CD4-positive, alpha-beta T cell treated with Interferon alpha-2 for 1 hour (primary cell): ENCODE measurements at regions not wholly inside any gene's neighbourhood (a gene's known extent, or its start where the extent isn't known, plus 50 kb on each side); places are given as distances from the start of the nearest gene placed in this dataset.

Source experiments
- DNase-seq, 2 donors: peaks; one replicate each; pipeline ENCODE4 v3.0.0-alpha.2; 2020 to 2022

DNA sequence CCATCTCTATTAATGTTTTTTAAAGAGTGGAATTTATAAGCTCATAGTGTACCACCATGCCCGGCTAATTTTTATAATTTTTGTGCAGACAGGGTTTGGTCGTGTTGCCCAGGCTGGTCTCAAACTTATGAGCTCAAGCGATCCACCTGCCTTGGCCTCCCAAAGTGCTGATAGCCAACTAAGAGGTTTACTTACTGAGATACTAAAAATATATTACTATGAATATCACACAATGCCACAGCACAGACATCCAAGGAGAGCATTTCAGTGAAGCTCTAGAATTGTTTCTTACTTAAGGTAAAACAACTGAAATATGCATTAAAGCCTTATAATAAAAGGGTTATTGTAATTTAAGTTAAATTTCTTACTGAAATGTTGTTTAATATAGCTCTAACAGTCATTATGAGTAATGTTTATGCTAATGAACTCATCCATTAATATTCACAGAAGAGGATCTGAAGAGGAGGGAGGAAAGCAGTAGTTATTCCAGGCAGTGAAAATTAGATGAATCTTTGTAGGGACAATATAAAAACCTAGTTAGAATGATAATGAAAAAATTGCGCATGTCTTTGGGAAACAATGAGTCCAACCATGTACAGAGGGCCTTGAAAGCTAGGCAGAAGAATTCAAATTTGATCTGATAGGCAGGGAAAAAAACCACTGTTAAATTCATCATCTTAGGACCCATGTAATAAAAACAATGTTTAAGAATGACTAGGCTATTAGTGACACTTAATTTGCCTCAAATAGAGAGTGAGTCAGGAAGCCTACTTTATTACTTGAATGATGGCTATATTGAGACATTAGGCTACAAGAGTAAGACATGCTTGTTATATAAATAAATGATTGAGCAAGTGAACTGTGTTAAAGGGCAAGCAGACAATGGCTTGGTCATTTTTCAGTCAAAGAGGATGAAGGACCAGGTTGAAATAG is 99.2 kb downstream of the SLC41A2 start:
- no peak for DNase-seq

GRCh38 chr12:104856531-104856930 is 101.6 kb downstream of the SLC41A2 start:
- no peak for DNase-seq

DNA sequence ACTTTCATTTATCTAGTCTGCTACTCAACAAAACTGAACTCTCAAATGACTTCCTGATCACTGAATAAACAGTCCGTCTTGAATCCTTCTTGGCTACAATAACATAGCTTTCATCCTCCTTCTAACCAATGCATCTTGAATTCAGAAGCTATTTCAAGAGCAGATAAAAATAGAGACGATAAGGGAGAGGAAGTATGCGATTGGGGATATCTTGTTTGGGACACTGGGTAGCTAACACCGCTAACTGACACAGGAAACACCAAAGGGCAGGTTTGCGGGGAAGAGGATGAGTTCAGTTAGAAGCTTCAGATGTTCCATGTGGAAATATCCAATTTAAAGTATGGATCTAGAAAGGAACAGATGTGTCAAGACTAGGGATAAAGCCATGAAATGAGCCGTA is 102.5 kb downstream of the SLC41A2 start:
- DNase-seq: no peak

- no peak for DNase-seq
Observed at GRCh38 chr12:104852896-104853295, 105.2 kb downstream of the SLC41A2 start.

- DNase-seq: no peak
Observed at GRCh38 chr12:104852102-104852501, 106.0 kb downstream of the SLC41A2 start.

- no peak for DNase-seq
Observed at GRCh38 chr12:104850781-104851180, 107.3 kb downstream of the SLC41A2 start.

- no peak for DNase-seq
Observed at GRCh38 chr12:104846056-104846767, 111.9 kb downstream of the SLC41A2 start.

DNA sequence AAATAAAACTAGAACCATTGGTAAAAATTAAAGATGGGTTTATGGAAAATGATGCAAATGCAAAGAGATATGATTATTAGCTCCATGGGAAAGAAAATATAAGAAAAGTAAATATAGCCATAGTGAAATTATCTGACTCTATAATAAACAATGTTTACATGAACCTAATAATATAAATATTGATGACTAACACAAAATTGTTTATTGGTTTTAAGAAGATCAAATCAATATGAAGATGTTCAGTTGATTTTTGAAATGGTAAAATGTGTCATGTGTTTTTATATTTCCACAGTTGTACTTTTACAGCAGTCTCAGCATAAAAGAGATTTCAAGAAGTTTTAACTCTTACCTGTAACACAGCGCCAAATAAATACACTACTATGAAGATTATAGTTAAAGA is 114.0 kb downstream of the SLC41A2 start:
- no peak for DNase-seq

GRCh38 chr12:104840262-104840661 is 117.8 kb downstream of the SLC41A2 start:
- no peak for DNase-seq

- no peak for DNase-seq
Observed at GRCh38 chr12:104835317-104835716, 122.8 kb downstream of the SLC41A2 start.

- no peak for DNase-seq
Observed at GRCh38 chr12:104834607-104835006, 123.5 kb downstream of the SLC41A2 start.

DNA sequence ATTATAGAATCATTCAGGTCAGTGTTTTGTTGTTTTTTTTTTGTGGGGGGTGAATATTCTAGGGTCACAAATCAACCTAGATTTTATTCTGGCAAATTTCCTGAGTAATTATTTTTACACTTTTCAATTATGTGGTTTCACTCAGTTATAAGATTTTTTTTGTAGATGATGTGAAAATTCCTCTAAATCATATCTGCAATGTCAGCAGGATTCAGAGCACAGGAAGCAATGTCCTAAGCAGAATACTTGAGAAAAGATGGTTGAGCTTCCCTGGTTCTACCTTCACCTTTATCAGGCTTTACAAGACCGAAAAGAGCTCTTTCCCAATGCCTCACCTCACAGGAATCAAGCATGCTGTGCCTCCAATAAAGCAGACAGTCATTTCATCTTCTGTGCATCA is 124.3 kb downstream of the SLC41A2 start:
- DNase-seq: no peak

DNA sequence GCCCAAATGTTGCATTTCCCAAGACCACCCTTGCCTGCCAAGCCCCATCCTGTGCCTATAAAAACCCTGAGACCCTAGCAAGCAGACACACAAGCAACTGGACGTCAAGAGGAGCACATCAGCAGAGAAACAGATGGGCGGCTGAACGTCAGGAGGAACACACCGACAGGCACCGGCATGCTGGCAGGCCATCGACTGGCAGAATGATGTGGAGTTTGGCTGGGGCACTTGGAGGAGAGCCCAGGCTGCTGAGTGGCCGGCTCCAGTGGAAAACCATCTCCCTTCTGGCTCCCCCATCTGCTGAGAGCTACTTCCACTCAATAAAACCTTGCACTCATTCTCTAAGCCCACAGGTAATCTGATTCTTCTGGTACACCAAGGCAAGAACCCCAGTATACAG is 130.1 kb downstream of the SLC41A2 start:
- no peak for DNase-seq

DNA sequence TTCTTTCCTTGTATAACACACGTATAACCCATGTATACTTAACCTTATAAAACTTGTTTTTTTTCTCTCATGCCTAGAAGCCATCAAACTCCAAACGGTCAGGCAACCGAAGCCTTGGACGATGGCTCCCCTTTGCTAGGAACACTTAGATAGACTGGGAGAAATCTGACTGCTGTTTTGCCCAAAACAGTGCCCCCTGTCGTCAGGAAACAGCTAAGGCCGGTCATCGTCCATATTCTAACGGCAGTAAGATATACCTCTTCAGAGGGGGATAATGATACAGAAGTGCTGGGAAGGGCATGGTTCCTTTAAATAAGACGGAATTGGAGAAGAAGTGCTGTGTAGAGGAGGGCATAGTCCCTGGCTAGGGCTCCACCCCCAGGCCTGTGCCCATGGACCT is 130.5 kb downstream of the SLC41A2 start:
- peak in 1 of 2 donors; percentile 11 for DNase-seq

GRCh38 chr12:104825408-104825807 is 132.7 kb downstream of the SLC41A2 start:
- DNase-seq: peak in 1 of 2 donors; percentile 16

DNA sequence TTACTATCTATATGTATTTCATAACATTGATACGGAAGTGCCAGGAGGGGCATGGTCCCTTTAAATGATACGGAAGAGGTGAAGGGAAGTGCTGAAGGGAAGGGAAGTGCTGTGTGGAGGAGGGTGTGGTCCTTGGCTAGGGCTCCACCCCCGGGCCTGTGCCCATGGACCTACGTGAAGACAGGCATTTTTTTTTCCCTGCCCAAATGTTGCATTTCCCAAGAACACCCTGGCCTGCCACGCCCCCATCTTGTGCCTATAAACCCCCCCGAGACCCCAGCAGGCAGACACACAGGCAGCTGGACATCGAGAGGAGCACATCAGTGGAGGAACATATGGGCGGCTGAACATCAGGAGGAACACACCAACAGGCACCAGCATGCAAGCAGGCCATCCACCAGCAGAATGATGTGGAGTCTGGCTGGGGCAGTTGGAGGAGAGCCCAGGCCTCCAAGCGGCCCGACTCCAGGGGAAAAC is 134.1 kb downstream of the SLC41A2 start:
- peak in 1 of 2 donors; percentile 28 for DNase-seq

DNA sequence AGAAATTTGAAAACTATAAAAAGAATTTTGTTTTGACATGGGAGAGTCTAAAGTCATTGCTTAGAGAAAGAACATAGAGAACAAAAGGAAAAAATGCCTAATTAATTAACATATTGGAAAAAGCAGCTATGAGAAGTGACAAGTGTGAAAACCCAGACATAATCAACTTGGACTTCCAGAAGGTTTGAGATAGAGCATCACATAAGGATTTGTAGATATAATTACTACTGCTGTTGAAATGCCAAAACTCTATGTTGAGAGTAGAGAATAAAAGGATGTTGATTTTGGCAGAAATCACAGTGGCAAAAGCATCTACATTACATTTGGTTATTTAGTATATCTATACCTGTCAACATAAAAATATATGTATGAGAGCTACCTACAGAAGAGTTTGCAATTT is 135.1 kb downstream of the SLC41A2 start:
- DNase-seq: no peak

- no peak for DNase-seq
Observed at GRCh38 chr12:104816845-104817503, 141.1 kb downstream of the SLC41A2 start.

DNA sequence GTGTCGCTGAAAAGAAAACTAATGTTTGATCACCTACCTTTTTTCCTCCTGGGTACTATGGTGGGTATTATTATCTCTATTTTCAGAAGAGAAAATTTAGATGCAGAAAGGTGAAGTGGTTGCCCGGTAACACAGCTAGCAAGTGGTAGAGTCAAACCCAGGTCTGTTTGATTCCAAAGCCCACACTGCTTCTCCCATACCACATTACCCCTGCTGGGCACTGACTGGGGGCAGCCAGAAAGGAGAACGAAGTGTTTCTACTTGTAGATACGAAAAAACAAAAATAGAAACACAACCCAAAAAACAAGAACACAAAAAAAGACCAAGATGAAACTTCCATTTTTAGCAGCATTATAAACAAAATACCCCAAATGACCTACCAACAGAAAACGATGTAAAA is 142.2 kb downstream of the SLC41A2 start:
- DNase-seq: no peak

- no peak for DNase-seq
Observed at GRCh38 chr12:104814944-104815343, 143.1 kb downstream of the SLC41A2 start.
